ENCODE measurements at regions not wholly inside any gene's neighbourhood (a gene's known extent, or its start where the extent isn't known, plus 50 kb on each side); places are given as distances from the start of the nearest gene placed in this dataset.

DNA sequence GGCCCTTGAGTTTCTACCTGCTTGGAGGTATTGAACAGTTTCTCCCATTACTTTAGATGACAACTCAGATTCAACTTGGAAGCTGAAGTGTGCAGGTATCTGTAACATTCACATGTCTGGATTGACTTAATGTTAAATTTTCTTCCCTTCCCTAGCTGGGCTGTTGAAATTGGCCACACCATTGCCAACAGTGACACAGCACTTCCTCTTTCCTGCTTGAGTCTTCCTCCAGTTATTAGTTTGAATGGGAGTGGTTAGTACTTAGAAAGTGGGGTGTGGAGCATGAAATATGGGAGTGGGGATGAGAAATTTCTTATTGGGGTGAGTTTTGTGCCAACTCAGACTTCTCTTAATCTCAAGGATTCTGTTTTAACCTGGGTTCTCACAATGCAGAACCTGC, 454.9 kb downstream of the KCNJ2 start:
- TF ChIP-seq, protein P1, sequence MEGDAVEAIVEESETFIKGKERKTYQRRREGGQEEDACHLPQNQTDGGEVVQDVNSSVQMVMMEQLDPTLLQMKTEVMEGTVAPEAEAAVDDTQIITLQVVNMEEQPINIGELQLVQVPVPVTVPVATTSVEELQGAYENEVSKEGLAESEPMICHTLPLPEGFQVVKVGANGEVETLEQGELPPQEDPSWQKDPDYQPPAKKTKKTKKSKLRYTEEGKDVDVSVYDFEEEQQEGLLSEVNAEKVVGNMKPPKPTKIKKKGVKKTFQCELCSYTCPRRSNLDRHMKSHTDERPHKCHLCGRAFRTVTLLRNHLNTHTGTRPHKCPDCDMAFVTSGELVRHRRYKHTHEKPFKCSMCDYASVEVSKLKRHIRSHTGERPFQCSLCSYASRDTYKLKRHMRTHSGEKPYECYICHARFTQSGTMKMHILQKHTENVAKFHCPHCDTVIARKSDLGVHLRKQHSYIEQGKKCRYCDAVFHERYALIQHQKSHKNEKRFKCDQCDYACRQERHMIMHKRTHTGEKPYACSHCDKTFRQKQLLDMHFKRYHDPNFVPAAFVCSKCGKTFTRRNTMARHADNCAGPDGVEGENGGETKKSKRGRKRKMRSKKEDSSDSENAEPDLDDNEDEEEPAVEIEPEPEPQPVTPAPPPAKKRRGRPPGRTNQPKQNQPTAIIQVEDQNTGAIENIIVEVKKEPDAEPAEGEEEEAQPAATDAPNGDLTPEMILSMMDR (IDR thresholded peaks at IDR 0.05; ENCODE audit: poor library complexity): no peak
- no peak for TF ChIP-seq EZH2 (IDR thresholded peaks at IDR 0.05; ENCODE audit: borderline replicate concordance)

Measured in hepatocyte (in vitro differentiated cells).